Tibial nerve (tissue), 4 donors: ENCODE measurements at regions not wholly inside any gene's neighbourhood (a gene's known extent, or its start where the extent isn't known, plus 50 kb on each side); places are given as distances from the start of the nearest gene placed in this dataset.

Source experiments
- CTCF ChIP-seq, 5 experiments: fragments of 200-600 bp in 3 of 5; fragments of 450-650 bp in 2 of 5; sonication (generic) in 3 of 5; IDR thresholded peaks; one replicate each; pipeline ENCODE4 v1.5.1; 2016 to 2019; ENCODE audit warnings: antibody characterized with exemption in 5 of 5, mild to moderate bottlenecking in 3 of 5, moderate library complexity in 2 of 5
- EP300 ChIP-seq, 2 donors: sonication (generic); formaldehyde crosslinking; IDR thresholded peaks; one replicate each; pipeline ENCODE4 v1.6.1; 2017; ENCODE audit warnings: antibody characterized with exemption in 2 of 2, mild to moderate bottlenecking in 1 of 2

- TF ChIP-seq CTCF (IDR thresholded peaks at IDR 0.05) = no peak
- TF ChIP-seq EP300 (IDR thresholded peaks at IDR 0.05) = no peak
Observed at GRCh38 chr22:40120848-40121247, 56.9 kb upstream of the TNRC6B start.
